ENCODE measurements at regions not wholly inside any gene's neighbourhood (a gene's known extent, or its start where the extent isn't known, plus 50 kb on each side); places are given as distances from the start of the nearest gene placed in this dataset.

- Mint-ChIP-seq H3K4me1 (ENCODE audit: low read depth, unreplicated experiment) (no peaks in the 10 kb centered on the region), H3K9me3 (ENCODE audit: unreplicated experiment) (no peaks in the 10 kb centered on the region), H3K4me3 (ENCODE audit: unreplicated experiment) (no peak overlapping the region), H3K27me3 (ENCODE audit: unreplicated experiment) (no peaks in the 10 kb centered on the region), H3K27ac (ENCODE audit: unreplicated experiment) (no peak overlapping the region), H3K36me3 (ENCODE audit: unreplicated experiment) (no peaks in the 10 kb centered on the region)
- DNase-seq = no peak
- TF ChIP-seq CTCF (IDR thresholded peaks at IDR 0.05; ENCODE audit: partially characterized antibody, unreplicated experiment) = no peak
Observed at GRCh38 chr3:104646196-104646595, 720.5 kb upstream of the ALCAM start.

DNA sequence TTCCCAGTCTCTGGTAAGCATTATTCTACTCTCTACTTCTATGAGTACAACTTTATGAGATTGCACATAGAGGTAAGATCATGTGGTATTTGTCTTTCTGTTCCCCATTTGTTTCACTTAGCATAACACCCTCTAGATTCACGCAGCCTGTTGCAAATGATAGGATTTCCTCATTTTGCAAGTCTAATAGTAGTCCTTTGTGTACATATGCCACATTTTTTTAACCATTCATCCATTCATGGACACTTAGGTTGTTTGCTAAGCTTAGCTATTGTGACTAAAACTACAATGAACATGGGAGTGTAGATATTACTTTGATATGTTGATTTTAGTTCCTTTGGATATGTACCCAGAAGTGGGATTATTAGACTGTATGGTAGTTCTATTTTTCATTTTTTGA lies 717.9 kb upstream of the ALCAM start:
- no peak overlapping the region for H3K27ac Mint-ChIP-seq (ENCODE audit: unreplicated experiment)
- no peak for TF ChIP-seq CTCF (IDR thresholded peaks at IDR 0.05; ENCODE audit: partially characterized antibody, unreplicated experiment)
- H3K9me3 Mint-ChIP-seq (ENCODE audit: unreplicated experiment) = no peaks in the 10 kb centered on the region
- no peak for DNase-seq
- no peaks in the 10 kb centered on the region for H3K36me3 Mint-ChIP-seq (ENCODE audit: unreplicated experiment)
- no peaks in the 10 kb centered on the region for H3K4me1 Mint-ChIP-seq (ENCODE audit: low read depth, unreplicated experiment)
- no peaks in the 10 kb centered on the region for H3K27me3 Mint-ChIP-seq (ENCODE audit: unreplicated experiment)
- no peak overlapping the region for H3K4me3 Mint-ChIP-seq (ENCODE audit: unreplicated experiment)

DNA sequence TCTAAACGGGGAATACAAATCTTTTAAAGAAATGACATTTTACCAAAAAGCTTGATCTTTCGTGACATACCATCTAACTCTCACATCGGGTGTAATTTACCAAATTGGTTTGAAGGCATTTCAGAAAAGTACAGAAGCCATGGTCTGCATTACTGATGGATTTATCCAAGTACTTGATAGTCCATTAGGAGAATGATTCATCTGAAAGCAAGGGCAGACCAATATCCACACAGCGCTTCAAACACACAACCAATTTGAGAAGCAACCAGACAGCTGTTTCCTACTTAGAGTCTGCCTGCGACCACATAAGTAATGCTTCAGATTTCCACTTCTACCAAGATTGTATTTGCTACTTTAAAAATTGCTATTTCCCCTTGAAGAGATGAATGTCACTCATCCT lies 697.6 kb upstream of the ALCAM start:
- no peaks in the 10 kb centered on the region for H3K36me3 Mint-ChIP-seq (ENCODE audit: unreplicated experiment)

DNA sequence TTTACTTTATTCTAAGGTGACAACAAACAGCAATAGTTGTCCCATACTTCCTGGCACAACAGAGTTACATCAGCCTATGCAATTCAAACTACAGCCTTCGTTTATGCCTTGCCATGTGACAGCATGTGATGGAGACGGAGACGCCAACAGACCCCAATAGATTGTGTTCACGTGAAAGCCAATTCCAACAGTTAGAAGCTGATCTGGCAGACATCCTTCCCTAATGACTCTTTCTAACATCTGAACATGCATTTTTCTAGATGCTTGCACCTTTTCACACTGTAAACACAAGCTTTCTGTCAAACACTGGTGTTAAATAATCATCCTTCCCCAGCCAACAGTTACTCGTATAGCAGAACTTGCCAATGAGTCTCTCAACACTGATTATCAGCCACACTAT lies 694.4 kb upstream of the ALCAM start:
- DNase-seq = no peak
- TF ChIP-seq CTCF (IDR thresholded peaks at IDR 0.05; ENCODE audit: partially characterized antibody, unreplicated experiment) = no peak
- Mint-ChIP-seq H3K4me1 (ENCODE audit: low read depth, unreplicated experiment) (peaks cover 1% of the 10 kb centered on the region), H3K36me3 (ENCODE audit: unreplicated experiment) (peaks cover 4% of the 10 kb centered on the region), H3K27ac (ENCODE audit: unreplicated experiment) (no peak overlapping the region), H3K9me3 (ENCODE audit: unreplicated experiment) (no peaks in the 10 kb centered on the region), H3K27me3 (ENCODE audit: unreplicated experiment) (no peaks in the 10 kb centered on the region), H3K4me3 (ENCODE audit: unreplicated experiment) (no peak overlapping the region)

More for the DNA sequence above, 697.6 kb upstream of the ALCAM start:
- Mint-ChIP-seq H3K4me3 (ENCODE audit: unreplicated experiment) (no peak overlapping the region), H3K9me3 (ENCODE audit: unreplicated experiment) (peaks cover 1% of the 10 kb centered on the region), H3K27ac (ENCODE audit: unreplicated experiment) (no peak overlapping the region), H3K27me3 (ENCODE audit: unreplicated experiment) (no peaks in the 10 kb centered on the region), H3K4me1 (ENCODE audit: low read depth, unreplicated experiment) (peaks cover 1% of the 10 kb centered on the region)
- DNase-seq = no peak
- TF ChIP-seq CTCF (IDR thresholded peaks at IDR 0.05; ENCODE audit: partially characterized antibody, unreplicated experiment) = no peak

- no peaks in the 10 kb centered on the region for H3K27me3 Mint-ChIP-seq (ENCODE audit: unreplicated experiment)
- peaks cover 1% of the 10 kb centered on the region for H3K4me1 Mint-ChIP-seq (ENCODE audit: low read depth, unreplicated experiment)
- TF ChIP-seq CTCF (IDR thresholded peaks at IDR 0.05; ENCODE audit: partially characterized antibody, unreplicated experiment) = no peak
- H3K4me3 Mint-ChIP-seq (ENCODE audit: unreplicated experiment) = no peak overlapping the region
- peaks cover 4% of the 10 kb centered on the region for H3K36me3 Mint-ChIP-seq (ENCODE audit: unreplicated experiment)
- H3K27ac Mint-ChIP-seq (ENCODE audit: unreplicated experiment) = no peak overlapping the region
- H3K9me3 Mint-ChIP-seq (ENCODE audit: unreplicated experiment) = no peaks in the 10 kb centered on the region
- no peak for DNase-seq
Observed at GRCh38 chr3:104673981-104674380, 692.7 kb upstream of the ALCAM start.
